Activated naive CD8-positive, alpha-beta T cell treated with anti-CD3 and anti-CD28 coated beads, Interleukin-2, amount 10 ng/mL, durations not matched to agents 7 days and 5 days (primary cell): ENCODE measurements at regions not wholly inside any gene's neighbourhood (a gene's known extent, or its start where the extent isn't known, plus 50 kb on each side); places are given as distances from the start of the nearest gene placed in this dataset.
"Not testable (repeated sequence)": the region's sequence is repeated elsewhere in the genome, so short reads cannot be mapped to it uniquely, and the experiment has no call there.

Experiments
- ATAC-seq: fragments of 150-1000 bp; cut with Tn5 transposase; one replicate; pipeline ENCODE4 v1.10.0; 2021; ENCODE audit warnings: low read depth, moderate library complexity
- POLR2A ChIA-PET: fragments of 350-600 bp; sonication (Branson Sonifier 250); formaldehyde crosslinking; loops from one replicate; lab custom pipeline; 2021; ENCODE audit warnings: antibody characterized with exemption; lab: Charles Lee
- DNase-seq: peaks from one replicate; pipeline ENCODE4 v3.0.0; 2021
- H3K27ac Mint-ChIP-seq: one replicate; pipeline ENCODE4 v1.8.0; 2022; ENCODE audit warnings: mild to moderate bottlenecking, mixed read lengths
- H3K27me3 Mint-ChIP-seq: one replicate; pipeline ENCODE4 v1.8.0; 2022; ENCODE audit warnings: mild to moderate bottlenecking, moderate library complexity, mixed read lengths
- H3K36me3 Mint-ChIP-seq: one replicate; pipeline ENCODE4 v1.8.0; 2021; ENCODE audit warnings: mild to moderate bottlenecking, mixed read lengths
- H3K4me1 Mint-ChIP-seq: one replicate; pipeline ENCODE4 v1.8.0; 2021; ENCODE audit warnings: mixed read lengths
- H3K4me3 Mint-ChIP-seq: one replicate; pipeline ENCODE4 v1.8.0; 2022; ENCODE audit warnings: mild to moderate bottlenecking, moderate library complexity, mixed read lengths
- H3K9me3 Mint-ChIP-seq: one replicate; pipeline ENCODE4 v1.8.0; 2021; ENCODE audit warnings: mixed read lengths

DNA sequence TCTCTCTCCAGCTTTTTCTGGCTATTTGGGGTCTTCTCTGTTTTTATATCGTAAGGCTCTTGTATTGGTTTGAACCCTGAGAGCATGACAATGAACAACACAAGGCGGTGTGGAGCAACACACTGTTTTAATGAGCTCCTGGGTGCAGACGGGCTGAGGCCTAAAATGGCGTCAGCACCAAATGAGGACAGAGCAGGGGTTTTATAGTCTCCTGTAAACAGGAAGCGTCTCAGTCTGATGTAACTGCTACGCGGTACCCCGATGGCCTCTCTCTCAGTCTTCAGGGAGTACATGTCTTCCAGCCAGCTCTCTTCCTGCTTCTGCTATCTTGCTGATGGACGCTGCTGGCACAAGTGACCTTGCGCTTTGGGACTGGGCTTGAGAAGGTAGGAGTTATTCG, 95.9 kb upstream of the CCDC71L start:
- Mint-ChIP-seq H3K9me3 (peaks cover 4% of the 10 kb centered on the region), H3K4me3 (no peak overlapping the region), H3K27ac (no peak overlapping the region), H3K27me3 (no peaks in the 10 kb centered on the region), H3K36me3 (no peaks in the 10 kb centered on the region), H3K4me1 (no peaks in the 10 kb centered on the region)
- no peak for DNase-seq
- POLR2A ChIA-PET: no interaction called here
- no peak for ATAC-seq

DNA sequence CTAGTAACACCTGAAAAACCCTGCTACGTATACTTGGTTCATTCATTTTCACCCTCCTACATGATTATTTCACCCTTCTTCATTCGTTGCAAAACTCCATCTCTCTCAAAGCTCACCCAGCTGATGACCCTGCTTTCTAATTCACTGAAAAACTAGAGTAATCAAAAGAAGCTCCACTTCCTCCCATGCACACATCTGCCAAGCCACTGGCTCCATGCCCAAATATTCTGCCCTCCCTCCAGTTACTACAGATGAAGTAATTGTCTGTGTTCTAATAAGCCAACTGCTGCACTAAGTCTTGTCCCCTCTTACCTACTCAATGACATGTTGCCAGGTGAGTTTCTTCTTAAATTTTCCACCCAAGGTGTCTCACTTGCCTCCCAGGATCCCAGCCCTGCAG, 96.9 kb upstream of the CCDC71L start:
- POLR2A ChIA-PET: no interaction called here
- Mint-ChIP-seq H3K4me3 (no peak overlapping the region), H3K4me1 (no peaks in the 10 kb centered on the region), H3K27ac (no peak overlapping the region), H3K9me3 (peaks cover 4% of the 10 kb centered on the region), H3K27me3 (no peaks in the 10 kb centered on the region), H3K36me3 (no peaks in the 10 kb centered on the region)
- ATAC-seq (no peak), DNase-seq (no peak)

DNA sequence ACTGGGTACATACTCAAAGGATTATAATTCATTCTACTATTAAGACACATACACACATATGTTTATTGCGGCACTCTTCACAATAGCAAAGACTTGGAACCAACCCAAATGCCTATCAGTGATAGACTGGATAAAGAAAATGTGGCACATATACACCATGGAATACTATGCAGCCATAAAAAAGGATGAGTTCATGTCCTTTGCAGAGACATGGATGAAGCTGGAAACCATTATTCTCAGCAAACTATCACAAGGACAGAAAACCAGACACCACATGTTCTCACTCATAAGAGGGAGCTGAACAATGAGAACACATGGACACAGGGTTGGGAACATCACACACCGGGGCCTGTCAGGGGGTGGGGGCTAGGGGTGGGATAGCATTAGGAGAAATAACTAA, 101.9 kb upstream of the CCDC71L start:
- H3K9me3 Mint-ChIP-seq, H3K36me3 Mint-ChIP-seq, H3K4me1 Mint-ChIP-seq, H3K27me3 Mint-ChIP-seq, H3K27ac Mint-ChIP-seq, POLR2A ChIA-PET, ATAC-seq, DNase-seq, H3K4me3 Mint-ChIP-seq: not testable (repeated sequence)

DNA sequence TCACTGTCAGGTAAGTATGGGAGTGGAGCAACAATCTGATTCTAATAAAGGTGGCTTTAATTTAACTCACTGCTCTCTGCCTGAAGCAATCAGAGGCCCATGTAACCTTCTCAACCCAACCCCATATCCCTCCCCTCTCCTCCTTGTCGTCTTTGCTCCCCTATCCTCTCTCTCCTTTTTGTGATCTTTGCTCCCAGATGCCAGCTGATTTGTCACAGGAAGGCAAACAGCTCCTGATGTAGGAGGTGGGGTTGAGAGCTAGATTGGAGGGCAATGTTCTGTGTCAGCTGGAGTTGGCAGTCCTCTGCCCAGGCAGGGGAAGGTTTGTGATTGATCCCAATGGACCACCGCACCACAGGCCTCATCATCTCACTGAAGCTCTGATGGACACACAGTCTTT, 101.4 kb upstream of the PIK3CG start:
- Mint-ChIP-seq H3K4me3 (no peak overlapping the region), H3K27me3 (no peaks in the 10 kb centered on the region)
- POLR2A ChIA-PET: no interaction called here

DNA sequence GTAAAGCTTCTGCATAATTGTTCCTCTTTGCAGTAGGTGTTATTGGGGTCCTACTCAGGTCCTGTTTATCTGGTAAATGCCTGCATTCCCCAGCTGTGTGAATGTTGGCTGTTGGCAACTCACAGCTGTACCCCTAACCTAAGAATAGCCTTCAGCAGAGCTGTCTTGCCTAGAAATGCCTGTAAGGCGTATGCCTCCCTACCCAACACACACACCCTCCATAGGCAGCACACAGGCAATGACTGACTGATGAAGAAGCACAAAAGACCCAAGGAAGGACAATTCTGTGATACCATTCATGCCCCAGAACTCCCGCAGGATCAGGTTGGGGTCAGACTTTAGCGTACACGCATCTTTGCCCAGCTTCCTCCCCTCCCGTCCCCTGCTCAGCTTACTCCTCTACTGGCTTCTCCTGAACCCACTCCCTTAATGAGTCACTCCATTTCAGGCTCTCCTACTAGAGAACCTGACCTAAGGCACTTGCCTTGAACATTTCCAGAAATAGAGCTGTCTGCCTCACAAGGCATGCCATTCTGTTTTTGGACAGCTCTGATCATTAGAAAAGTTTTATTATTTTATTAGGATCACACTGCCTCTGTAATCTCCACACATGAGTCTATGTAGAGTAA, 99.2 kb upstream of the PIK3CG start:
- Mint-ChIP-seq H3K4me3 (no peak overlapping the region), H3K4me1 (peaks cover 16% of the 10 kb centered on the region), H3K27ac (no peak overlapping the region), H3K9me3 (no peaks in the 10 kb centered on the region), H3K27me3 (no peaks in the 10 kb centered on the region), H3K36me3 (no peaks in the 10 kb centered on the region)
- ATAC-seq (no peak), DNase-seq (no peak)
- POLR2A ChIA-PET: no interaction called here

More for the DNA sequence above, 101.4 kb upstream of the PIK3CG start:
- Mint-ChIP-seq H3K27ac (no peak overlapping the region), H3K4me1 (peaks cover 14% of the 10 kb centered on the region), H3K9me3 (no peaks in the 10 kb centered on the region), H3K36me3 (no peaks in the 10 kb centered on the region)
- no peak for ATAC-seq
- DNase-seq: no peak

DNA sequence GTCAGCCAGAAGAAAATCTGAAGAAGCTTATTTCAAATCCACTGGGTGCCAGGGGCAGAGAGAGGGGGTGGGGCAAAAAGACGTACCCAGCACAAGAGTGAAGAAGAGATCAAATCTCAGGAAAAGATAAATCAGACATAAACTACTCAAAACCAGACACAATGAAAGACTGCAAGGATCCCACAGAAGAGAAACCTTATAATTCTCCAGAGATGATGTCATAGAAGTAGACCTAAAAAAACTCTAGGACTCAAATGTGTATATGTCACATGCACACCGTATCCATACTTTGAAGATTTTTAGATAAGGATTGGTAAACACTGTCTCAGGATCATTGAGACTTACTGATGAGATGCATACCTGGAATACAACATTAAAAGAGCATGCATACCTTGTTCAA, 98.5 kb upstream of the PIK3CG start:
- no peaks in the 10 kb centered on the region for H3K36me3 Mint-ChIP-seq
- no peaks in the 10 kb centered on the region for H3K27me3 Mint-ChIP-seq
- no peak overlapping the region for H3K4me3 Mint-ChIP-seq
- ATAC-seq (no peak), DNase-seq (no peak)
- no peak overlapping the region for H3K27ac Mint-ChIP-seq
- no peaks in the 10 kb centered on the region for H3K9me3 Mint-ChIP-seq
- POLR2A ChIA-PET: interaction anchor here (1.5 kb wide), 1 partner anchor 14 kb away, joined by 4 read pairs; no protein-coding TSS in a partner anchor
- H3K4me1 Mint-ChIP-seq: peaks cover 16% of the 10 kb centered on the region

DNA sequence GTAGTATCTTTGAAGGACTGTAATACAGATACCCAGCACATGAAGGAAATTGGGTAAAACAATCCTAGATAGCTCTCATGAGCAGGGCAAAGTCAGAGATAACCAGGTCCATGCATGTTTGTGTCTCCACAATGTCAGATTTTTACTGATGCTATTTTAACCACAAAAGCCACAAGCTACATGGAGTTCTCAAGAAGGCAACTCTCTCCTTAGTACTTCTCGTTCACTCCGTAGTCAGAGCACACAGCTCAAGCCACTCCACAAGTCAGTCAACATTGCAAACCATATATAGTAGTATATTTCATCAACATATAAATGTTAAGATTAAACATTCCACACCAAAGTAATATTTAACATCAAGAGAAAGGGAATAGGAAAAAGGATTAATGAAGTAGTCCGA, 98.0 kb upstream of the PIK3CG start:
- POLR2A ChIA-PET: interaction anchor here (1.5 kb wide), 1 partner anchor 14 kb away, joined by 4 read pairs; no protein-coding TSS in a partner anchor
- no peaks in the 10 kb centered on the region for H3K9me3 Mint-ChIP-seq
- no peaks in the 10 kb centered on the region for H3K27me3 Mint-ChIP-seq
- DNase-seq (no peak), ATAC-seq (peak; percentile 15)
- H3K36me3 Mint-ChIP-seq: no peaks in the 10 kb centered on the region
- peak overlapping the region; percentile 10 for H3K27ac Mint-ChIP-seq
- peaks cover 16% of the 10 kb centered on the region for H3K4me1 Mint-ChIP-seq
- peak overlapping the region; percentile 24 for H3K4me3 Mint-ChIP-seq

DNA sequence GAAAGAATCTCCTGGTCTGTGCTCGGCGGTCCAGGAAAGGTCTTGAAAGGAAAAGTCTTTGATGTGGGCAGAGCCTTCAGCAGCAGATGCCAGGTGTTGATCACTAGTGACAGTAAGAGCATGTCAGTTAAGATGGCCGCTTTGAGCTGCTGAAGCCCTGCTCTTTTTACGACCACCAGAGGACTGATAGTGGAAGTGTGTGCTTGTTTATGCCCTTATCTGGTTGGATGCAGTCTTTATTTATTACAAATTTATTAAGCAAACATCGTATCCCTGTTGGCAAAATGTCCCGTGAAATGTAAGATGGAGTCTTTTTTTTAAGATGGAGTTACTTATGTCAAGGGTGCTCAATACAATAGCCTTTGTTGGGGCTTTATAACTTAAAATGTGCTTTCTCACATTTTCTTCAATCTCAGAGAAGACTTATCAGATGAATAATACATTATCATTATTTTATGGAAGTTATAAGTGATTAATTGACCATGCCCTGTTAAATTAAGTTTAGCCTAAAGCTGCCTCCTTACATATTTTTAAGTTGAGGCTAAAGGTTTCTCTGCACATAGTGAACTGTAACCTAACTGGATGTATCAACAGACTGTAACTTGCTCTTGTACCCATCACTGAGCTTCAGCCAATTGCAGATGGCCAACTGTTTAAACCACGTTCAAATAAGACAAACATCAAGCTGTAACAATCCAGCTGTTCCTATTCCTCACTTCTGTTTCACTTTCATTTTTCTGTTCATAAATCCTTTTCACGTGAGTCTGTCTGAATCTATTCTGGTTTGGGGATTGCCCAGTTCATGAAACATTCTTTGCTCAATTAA, 97.4 kb upstream of the PIK3CG start:
- H3K36me3 Mint-ChIP-seq: no peaks in the 10 kb centered on the region
- peaks cover 16% of the 10 kb centered on the region for H3K4me1 Mint-ChIP-seq
- H3K9me3 Mint-ChIP-seq: no peaks in the 10 kb centered on the region
- DNase-seq (no peak), ATAC-seq (peak; percentile 68)
- H3K27ac Mint-ChIP-seq: peak overlapping the region; percentile 68
- H3K27me3 Mint-ChIP-seq: no peaks in the 10 kb centered on the region
- peak overlapping the region; percentile 75 for H3K4me3 Mint-ChIP-seq
- POLR2A ChIA-PET: interaction anchor here (1.5 kb wide), 1 partner anchor 15 kb away, joined by 4 read pairs; no protein-coding TSS in a partner anchor

DNA sequence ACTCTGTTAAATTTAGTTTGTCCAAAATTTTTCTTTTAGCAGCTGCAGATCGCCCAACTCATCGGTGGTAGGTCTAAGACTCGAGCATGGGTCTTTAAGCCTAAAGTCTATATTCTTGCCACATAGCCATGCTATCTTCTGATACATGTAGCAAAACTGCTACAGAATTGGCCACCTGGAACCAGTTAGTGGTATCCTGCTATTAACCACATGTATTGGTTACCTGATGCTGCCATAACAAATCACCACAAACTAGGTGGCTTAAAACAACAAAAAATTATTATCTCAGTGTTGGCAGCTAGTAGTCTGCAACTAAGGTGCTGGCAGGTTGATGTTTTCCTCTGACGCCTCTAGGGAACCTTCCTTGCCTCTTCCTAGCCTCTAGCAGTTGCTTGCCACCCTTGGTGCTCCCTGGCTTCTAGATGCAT, 96.7 kb upstream of the PIK3CG start:
- Mint-ChIP-seq H3K4me1 (peaks cover 16% of the 10 kb centered on the region), H3K27ac (peak overlapping the region; percentile 68), H3K4me3 (peak overlapping the region; percentile 75), H3K9me3 (peaks cover 3% of the 10 kb centered on the region), H3K27me3 (no peaks in the 10 kb centered on the region), H3K36me3 (no peaks in the 10 kb centered on the region)
- no peak for DNase-seq
- POLR2A ChIA-PET: interaction anchor here (1.5 kb wide), 1 partner anchor 16 kb away, joined by 4 read pairs; no protein-coding TSS in a partner anchor
- ATAC-seq: peak; percentile 26

DNA sequence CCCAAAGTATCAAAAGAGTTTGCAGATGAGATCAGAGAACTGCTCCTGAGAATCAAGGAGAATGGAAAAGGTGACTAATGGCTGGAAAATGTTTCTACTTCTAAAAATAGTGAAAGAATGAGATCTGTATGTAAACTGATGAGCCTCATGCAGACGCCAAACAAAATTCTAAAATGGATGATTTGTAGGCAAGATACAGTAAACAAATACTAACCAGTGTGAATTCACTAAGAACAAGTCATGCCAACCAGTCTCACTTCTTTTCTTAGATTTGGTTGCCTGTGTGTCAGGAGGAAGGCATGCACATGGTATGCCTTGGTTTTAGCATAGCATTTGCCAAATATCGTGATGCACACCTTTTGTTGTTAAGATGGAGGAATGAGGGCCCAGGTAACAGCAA, 94.9 kb upstream of the PIK3CG start:
- POLR2A ChIA-PET: no interaction called here
- H3K4me3 Mint-ChIP-seq: no peak overlapping the region
- no peaks in the 10 kb centered on the region for H3K27me3 Mint-ChIP-seq
- H3K27ac Mint-ChIP-seq: no peak overlapping the region
- H3K9me3 Mint-ChIP-seq: peaks cover 4% of the 10 kb centered on the region
- H3K4me1 Mint-ChIP-seq: peaks cover 16% of the 10 kb centered on the region
- ATAC-seq: no peak
- no peaks in the 10 kb centered on the region for H3K36me3 Mint-ChIP-seq
- DNase-seq: no peak

DNA sequence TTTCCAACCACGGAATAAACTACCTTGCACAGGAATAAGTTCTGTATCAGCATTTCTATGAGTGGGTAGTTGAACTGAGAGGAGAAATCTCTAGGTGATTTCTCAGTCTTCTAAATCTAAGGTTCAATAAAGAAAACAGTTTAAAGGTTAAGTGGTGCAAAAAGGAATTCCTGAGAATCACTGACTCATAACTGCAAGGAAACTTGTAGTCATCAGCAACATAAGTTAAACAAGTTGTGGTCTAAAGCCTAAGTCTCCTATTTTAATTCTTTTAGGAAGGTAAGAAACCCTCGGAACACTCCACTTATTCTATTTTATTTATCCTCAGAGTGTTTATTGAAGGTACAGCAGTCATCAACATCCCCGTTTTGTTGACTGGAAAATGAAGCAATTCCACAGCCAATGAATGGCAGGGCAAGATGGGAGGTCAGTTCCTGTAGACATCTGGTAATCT, 92.4 kb upstream of the PIK3CG start:
- DNase-seq: no peak
- ATAC-seq: no peak
- Mint-ChIP-seq H3K36me3 (peaks cover 2% of the 10 kb centered on the region), H3K27me3 (peaks cover 2% of the 10 kb centered on the region), H3K4me3 (no peak overlapping the region), H3K9me3 (peaks cover 9% of the 10 kb centered on the region), H3K27ac (no peak overlapping the region), H3K4me1 (peaks cover 8% of the 10 kb centered on the region)
- POLR2A ChIA-PET: no interaction called here

DNA sequence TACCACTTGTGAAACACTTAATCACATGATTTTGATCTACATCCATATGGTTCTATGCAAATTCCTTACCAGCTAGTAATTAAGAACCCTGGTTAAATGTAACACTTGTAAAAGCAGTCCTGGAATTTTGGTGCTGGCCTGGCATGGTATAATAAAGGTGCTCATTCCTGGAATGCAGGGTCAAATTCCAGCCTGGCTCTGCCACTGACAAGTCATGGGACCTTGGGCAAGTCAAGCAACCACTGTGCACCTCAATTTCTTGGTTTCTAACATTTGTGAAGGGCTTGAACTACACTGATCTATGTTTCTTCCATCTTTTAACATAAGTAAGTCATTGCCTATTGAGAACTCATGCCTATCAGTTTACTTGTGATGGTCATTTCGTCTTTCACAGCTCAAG, 91.9 kb upstream of the PIK3CG start:
- POLR2A ChIA-PET: no interaction called here
- Mint-ChIP-seq H3K9me3 (peaks cover 9% of the 10 kb centered on the region), H3K4me3 (no peak overlapping the region), H3K4me1 (peaks cover 3% of the 10 kb centered on the region), H3K27me3 (peaks cover 2% of the 10 kb centered on the region), H3K27ac (no peak overlapping the region), H3K36me3 (peaks cover 2% of the 10 kb centered on the region)
- DNase-seq: no peak
- ATAC-seq: no peak

DNA sequence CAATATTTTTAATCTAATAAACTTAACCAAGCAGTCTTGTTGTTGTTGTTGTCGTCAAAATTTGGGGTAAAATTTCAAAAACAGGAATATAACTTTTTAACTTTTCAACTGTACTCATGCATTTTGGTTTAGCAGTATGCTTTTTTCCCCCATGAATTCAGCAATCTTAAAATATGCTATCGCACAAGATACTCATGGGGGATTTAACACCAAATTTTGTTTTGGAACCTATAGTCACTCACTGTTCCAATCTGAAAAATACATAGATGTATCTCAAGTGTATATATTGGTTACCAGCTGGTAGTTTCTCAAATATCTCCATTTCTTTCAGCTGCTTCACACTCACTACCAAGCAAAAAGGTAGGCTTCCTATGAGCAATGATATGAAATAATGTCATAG, 91.4 kb upstream of the PIK3CG start:
- no peak for ATAC-seq
- Mint-ChIP-seq H3K27me3 (peaks cover 2% of the 10 kb centered on the region), H3K36me3 (peaks cover 2% of the 10 kb centered on the region), H3K9me3 (peaks cover 9% of the 10 kb centered on the region), H3K4me3 (no peak overlapping the region), H3K27ac (no peak overlapping the region), H3K4me1 (peaks cover 1% of the 10 kb centered on the region)
- POLR2A ChIA-PET: no interaction called here
- no peak for DNase-seq
